Dermis microvascular lymphatic vessel endothelial cell (primary cell): ENCODE measurements at regions not wholly inside any gene's neighbourhood (a gene's known extent, or its start where the extent isn't known, plus 50 kb on each side); places are given as distances from the start of the nearest gene placed in this dataset.
"Not testable (repeated sequence)": the region's sequence is repeated elsewhere in the genome, so short reads cannot be mapped to it uniquely, and the experiment has no call there.

Experiments used
- DNase-seq, 2 donors: peaks; one replicate each; pipeline versions ENCODE4 v3.0.0 to v3.0.0-alpha.2; 2010; ENCODE audit warnings: low read depth in 2 of 2

- no peak for DNase-seq
Measured at GRCh38 chr1:181202986-181203555, 114.6 kb downstream of the IER5 start.

DNA sequence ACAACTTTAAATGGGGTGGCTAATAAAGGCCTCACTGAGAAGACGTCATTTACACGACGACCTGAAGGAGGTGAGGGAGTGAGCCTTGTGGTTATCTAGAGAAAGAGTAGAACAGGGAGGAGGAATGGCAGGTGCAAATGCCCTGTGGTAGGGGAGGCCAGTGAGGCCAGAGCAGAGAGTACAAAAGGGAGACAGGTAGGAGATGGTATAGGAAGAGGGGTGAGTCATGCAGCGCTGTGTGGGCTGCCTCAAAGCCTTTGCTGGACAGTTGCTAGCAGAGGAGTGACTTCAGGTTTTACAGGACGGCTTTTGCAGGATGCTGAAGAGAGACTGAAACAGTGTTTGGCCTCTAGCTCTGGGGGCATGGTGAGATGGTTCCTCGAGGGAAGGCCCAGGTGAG is 116.0 kb downstream of the IER5 start:
- no peak for DNase-seq

GRCh38 chr1:181205901-181206300 is 117.4 kb downstream of the IER5 start:
- no peak for DNase-seq

- no peak for DNase-seq
Measured at GRCh38 chr1:181206513-181206912, 118.0 kb downstream of the IER5 start.

DNA sequence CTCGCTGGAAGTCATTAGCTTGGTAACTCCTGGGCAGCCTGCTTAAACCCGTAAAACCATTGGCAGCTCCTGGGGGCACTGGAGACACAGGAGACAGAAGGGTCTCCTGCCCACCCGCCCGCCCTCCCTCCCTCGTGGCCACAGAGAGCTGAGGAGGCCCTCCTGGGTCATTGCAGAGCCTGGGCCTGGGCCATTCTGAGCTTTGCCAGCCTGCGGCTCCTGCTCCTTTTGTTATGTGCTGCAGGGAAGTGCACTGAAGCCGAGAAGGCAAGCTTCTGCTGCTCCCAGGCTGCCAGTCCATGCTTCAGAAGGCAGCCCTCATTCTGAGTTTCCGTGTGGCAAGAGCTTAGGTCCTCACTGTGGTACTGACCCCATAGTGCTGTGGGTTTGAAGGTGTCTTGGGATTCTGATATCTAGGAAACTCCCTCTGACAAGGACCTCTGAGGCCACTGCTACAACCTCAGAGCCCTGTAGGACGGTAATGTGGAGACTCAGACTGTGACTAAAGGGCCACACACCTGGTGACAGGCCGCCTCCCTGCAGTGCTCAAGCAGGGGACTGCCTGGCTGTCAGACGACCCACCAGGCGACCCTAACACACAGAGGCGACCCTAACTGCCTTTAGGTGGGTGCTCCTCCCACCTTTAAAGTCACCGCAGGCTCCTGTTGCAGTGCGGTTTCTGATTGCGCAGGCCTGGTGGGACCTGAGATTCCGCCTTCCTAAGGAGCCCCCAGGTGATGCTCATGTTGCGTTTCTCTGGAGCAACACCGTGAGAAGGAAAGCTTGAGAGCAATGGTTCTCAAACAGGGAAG is 118.7 kb downstream of the IER5 start:
- no peak for DNase-seq

- no peak for DNase-seq
Measured at GRCh38 chr1:181208083-181208482, 119.6 kb downstream of the IER5 start.

DNA sequence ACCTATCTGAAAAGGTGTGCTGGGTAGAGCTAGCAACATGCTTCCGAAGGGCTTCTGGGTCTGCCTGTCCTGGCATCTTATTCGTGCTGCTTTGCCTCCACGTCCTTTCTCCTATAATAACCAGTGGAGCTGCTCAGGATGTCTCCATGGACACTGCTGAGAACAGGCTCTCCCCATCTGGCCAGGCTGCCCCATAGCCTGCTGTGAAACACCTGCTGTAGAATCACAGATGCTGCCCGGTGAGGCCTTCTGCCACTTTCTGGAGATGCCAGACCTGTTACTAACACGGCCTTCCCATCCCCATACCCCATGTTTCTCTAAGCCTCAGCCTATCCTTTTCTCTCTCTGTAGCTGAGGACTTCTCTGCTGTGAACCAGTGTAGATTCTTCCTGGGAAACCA is 120.5 kb downstream of the IER5 start:
- no peak for DNase-seq

GRCh38 chr1:181213056-181213455 is 124.6 kb downstream of the IER5 start:
- DNase-seq: no peak

DNA sequence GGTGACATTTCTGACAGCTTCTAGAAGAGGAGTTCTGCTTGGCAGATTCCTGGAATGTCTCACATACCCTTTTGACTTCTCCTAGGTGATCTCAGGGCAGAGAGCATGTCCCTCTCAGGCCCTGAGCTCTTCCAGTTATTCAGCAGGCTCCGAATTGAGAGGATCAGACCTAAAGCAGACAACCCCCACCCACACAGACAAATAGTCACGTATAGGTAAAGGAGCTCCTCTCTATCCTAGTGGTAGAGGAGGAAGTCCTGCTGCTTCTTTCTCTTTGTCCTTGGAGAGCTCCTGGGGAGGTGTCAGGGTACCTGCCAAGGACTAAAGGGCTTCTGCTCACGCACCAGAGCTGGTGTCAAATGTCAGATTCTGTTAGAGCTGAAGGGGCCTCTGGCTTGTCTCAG is 128.1 kb downstream of the IER5 start:
- no peak for DNase-seq

GRCh38 chr1:181219938-181220337 is 131.4 kb downstream of the IER5 start:
- no peak for DNase-seq

DNA sequence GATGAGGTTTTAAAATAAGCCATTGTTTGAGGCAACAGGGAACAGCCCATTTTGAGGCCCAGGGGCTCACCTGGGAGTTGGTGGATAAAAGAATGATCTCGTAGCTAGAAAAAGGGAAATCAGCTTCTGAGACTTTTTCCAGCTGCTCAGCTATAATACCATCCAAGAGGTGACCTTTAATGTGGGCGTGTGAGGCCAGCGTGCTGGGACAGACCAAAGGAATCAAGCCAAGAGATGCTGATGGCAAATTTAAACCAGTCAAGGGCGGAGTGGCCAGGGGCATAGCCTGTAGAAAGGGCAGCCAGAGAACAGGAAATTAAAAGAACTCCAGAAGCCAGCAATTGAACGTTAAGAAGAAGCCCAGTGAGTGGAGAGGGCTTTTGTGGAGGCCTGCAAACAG is 132.6 kb downstream of the IER5 start:
- no peak for DNase-seq

GRCh38 chr1:181222972-181223505 is 134.5 kb downstream of the IER5 start:
- no peak for DNase-seq

GRCh38 chr1:181226728-181227127 is 138.2 kb downstream of the IER5 start:
- DNase-seq: not testable (repeated sequence)

DNA sequence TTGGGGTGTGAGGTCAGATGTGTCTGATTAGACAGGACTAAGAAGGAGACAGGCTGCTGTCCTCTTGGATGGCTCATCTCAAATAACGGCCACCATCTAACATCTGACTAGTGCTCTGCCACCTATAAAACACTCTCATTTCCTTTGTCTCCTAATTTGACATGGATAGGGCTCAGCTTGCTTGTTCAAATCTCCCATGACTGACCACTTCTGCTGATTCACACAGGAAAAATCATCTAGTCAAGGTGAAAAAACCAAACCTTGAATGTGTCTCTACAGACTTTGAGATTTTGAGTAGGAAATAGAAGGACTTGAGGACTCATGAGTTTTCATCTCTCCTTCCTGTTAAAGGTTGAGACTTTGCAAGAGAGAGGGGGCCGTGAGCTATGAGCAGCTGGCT is 150.6 kb downstream of the IER5 start:
- no peak for DNase-seq

DNA sequence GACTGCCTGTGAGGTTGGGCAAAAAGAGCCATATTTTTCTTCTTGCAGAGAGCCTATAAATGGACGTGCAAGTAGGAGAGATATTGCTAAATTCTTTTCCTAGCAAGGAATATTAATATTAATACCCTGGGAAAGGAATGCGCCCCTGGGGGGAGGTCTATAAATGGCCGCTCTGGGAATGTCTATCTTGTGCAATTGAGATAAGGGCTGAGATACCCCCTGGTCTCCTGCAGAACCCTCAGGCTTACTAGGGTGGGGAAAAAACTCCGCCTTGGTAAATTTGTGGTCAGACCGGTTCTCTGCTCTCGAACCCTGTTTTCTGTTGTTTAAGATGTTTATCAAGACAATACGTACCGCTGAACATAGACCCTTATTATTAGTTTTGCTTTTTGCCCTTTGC is 157.8 kb downstream of the IER5 start:
- DNase-seq: not testable (repeated sequence)

DNA sequence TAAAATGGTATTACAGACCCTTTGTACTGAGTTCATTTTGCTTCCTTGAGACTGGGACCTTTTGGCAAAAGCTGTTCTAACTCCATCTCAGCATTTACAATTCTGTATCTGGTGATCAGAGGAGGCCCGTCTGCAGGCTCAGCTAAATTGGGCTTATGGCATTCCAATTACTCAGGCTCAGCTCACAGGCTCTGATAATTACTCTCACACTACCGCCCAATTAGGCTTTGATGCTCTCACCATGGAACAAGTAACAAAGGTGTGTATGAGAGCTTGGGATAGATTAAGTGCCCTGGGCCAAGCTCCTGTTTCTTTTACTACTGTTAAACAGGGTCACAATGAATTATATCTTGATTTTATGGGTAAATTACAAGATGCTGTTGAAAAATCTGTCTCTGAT is 159.9 kb downstream of the IER5 start:
- not testable (repeated sequence) for DNase-seq

DNA sequence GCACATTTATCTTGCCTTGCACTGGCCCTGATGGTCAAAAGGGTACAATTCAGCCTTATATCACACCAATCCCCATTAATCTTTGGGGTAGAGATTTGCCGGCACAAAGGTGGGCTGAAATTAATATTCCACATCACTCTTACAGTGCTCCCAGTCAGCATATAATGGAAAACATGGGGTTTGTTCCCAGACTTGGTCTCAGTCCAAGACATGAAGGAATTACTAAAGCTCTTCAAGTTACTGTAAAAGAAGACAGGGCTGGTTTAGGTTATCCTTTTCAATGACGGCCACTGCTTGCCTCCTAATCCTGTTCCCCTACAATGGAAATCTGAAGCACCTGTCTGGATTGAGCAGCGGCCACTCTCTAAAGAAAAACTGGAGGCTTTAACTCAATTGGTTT is 160.7 kb downstream of the IER5 start:
- no peak for DNase-seq

DNA sequence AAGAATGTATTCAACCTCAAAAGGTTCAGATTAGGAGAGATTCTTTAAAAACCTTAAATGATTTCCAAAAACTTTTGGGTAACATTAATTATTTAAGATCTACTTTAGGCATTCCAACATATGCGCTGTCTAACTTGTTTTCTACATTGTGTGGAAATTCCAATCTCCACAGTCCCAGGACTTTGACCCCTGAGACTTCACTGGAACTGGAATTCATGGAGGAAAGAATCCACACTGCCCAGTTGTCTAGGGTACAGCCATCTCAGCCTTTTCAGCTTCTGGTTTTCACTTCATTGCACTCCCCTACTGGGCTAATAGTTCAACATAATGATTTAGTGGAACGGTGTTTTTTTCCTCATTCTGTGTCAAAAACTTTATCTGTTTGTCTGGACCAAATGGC is 161.5 kb downstream of the IER5 start:
- DNase-seq: no peak

DNA sequence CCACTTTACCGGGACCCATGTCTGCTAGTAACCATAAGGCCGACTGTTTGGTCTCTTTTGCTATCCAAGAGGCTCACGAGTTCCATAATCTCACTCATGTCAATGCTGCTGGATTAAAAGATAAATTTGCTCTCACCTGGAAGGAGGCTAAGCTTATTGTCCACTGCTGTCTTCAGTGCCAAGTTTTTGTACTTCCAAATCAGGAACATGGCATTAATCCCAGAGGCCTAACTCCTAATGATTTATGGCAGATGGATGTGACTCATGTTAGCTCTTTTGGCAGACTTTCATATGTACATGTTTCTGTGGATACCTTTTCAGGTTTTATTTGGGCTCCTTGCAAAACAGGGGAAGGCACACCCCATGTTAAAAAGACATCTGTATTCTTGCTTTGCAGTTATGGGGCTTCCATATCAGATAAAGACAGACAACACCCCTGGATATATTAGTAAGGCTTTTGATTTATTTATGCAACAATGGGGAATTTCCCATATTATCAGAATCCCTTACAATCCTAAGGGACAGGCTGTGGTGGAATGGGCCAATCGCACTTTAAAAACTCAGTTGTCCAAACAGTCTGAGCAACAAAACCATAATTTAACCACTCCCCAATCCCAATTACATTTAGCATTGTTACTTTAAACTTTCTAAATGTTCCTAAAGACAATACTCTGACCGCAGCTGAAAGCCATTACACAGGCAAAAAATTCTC is 162.7 kb downstream of the IER5 start:
- DNase-seq: peak; percentile 71 to 88

GRCh38 chr1:181251713-181252075 is 163.2 kb downstream of the IER5 start:
- no peak for DNase-seq

GRCh38 chr1:181253601-181254000 is 165.1 kb downstream of the IER5 start:
- not testable (repeated sequence) for DNase-seq

- DNase-seq: peak; percentile 35 to 91
Measured at GRCh38 chr1:181255270-181255929, 166.9 kb downstream of the IER5 start.
